HG03095 (cell line): ENCODE measurements at regions not wholly inside any gene's neighbourhood (a gene's known extent, or its start where the extent isn't known, plus 50 kb on each side); places are given as distances from the start of the nearest gene placed in this dataset.

Source experiments
- ATAC-seq: cut with Tn5 transposase; IDR thresholded peaks from one replicate; pipeline ENCODE4 v1.9.1; 2021; ENCODE audit warnings: moderate library complexity; ENCODE audit not compliant: unreplicated experiment

- ATAC-seq, result no peak
Observed at GRCh38 chr9:14967450-14968321, 57.5 kb upstream of the FREM1 start.

GRCh38 chr9:14962193-14962882 is 52.1 kb upstream of the FREM1 start:
- ATAC-seq, result no peak

GRCh38 chr9:14961372-14962068 is 51.3 kb upstream of the FREM1 start:
- ATAC-seq, result no peak

- no peak for ATAC-seq
Observed at GRCh38 chr9:14960881-14961280, 50.7 kb upstream of the FREM1 start.
